Ishikawa (cell line): ENCODE measurements at regions not wholly inside any gene's neighbourhood (a gene's known extent, or its start where the extent isn't known, plus 50 kb on each side); places are given as distances from the start of the nearest gene placed in this dataset.

Source experiments
- RAD21 ChIP-seq: IDR thresholded peaks from 2 replicates; pipeline ENCODE4 v1.6.1; 2012; ENCODE audit warnings: low read depth
- TF ChIP-seq, protein P1 (sequence below): IDR thresholded peaks from 2 replicates; pipeline ENCODE4 v1.6.1; 2012

DNA sequence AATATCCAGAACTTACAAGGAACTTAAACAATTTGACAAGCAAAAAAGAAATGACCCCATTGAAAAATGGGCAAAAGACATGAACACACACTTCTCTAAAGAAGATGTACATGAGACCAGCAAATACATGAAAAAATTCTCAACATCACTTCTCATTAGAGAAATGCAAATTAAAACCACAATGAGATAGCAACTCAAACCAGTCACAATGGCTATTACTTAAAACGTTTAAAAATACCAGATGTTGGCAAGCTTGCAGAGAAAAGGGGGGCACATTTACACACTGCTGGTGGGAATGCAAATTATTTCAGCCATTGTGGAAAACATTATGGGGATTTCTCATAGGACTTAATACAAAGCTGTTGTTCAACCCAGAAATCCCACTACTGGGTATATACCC lies 1634.0 kb downstream of the NCAM2 start:
- TF ChIP-seq, protein P1, sequence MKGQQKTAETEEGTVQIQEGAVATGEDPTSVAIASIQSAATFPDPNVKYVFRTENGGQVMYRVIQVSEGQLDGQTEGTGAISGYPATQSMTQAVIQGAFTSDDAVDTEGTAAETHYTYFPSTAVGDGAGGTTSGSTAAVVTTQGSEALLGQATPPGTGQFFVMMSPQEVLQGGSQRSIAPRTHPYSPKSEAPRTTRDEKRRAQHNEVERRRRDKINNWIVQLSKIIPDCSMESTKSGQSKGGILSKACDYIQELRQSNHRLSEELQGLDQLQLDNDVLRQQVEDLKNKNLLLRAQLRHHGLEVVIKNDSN = no peak
- TF ChIP-seq RAD21 = no peak
